SH-SY5Y (cell line): ENCODE measurements at regions not wholly inside any gene's neighbourhood (a gene's known extent, or its start where the extent isn't known, plus 50 kb on each side); places are given as distances from the start of the nearest gene placed in this dataset.

Experiments used
- GATA2 ChIP-seq: IDR thresholded peaks from 2 replicates; pipeline ENCODE4 v1.6.1; 2011; ENCODE audit warnings: mild to moderate bottlenecking, low read depth, low read length
- GATA3 ChIP-seq: IDR thresholded peaks from 2 replicates; pipeline ENCODE4 v1.6.1; 2011; ENCODE audit warnings: low read depth, mild to moderate bottlenecking, low read length, moderate library complexity

DNA sequence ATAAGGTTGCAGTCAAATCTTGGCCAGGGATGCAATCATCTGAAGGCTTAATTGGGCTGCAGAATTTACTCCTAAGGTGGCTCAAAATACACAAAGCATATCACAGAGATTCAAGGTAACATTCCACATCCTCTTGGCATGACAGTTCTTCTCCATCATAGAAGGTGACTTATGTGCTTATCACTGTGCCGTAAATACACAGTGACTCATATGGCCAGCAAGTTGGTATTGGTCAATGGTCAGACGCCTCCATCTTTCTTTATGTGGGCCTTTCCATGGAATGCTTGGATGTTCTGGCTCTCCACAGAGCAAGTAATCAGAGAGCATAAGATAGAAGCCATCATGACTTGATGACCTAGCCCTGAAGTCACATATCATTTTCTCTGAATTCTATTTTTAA lies 168.8 kb upstream of the ST8SIA2 start:
- TF ChIP-seq GATA3 (no peak), GATA2 (no peak)
